Spleen (tissue), 7 donors: ENCODE measurements at regions not wholly inside any gene's neighbourhood (a gene's known extent, or its start where the extent isn't known, plus 50 kb on each side); places are given as distances from the start of the nearest gene placed in this dataset.

Source experiments
- CTCF ChIP-seq, 11 experiments: fragments of 200-600 bp in 7 of 11; fragments of 450-650 bp in 4 of 11; sonication (generic) in 4 of 11; IDR thresholded peaks in 8 of 11; conservative IDR thresholded peaks in 3 of 11; 1 replicate in 7 of 11; 2 replicates in 4 of 11; pipeline versions ENCODE4 v1.4.0 to v1.8.0; 2016 to 2021; ENCODE audit warnings: antibody characterized with exemption in 11 of 11, inconsistent platforms in 4 of 11, mild to moderate bottlenecking in 1 of 11
- POLR2A ChIP-seq, 3 donors: fragments of 450-650 bp; IDR thresholded peaks; one replicate each; pipeline ENCODE4 v1.5.1; 2017; ENCODE audit warnings: antibody characterized with exemption in 3 of 3, mild to moderate bottlenecking in 1 of 3
- POLR2AphosphoS5 ChIP-seq, 3 donors: sonication (generic); formaldehyde crosslinking; IDR thresholded peaks; one replicate each; pipeline ENCODE4 v1.5.1; 2017; ENCODE audit warnings: antibody characterized with exemption in 3 of 3
- donor health status: DM: no; HTN: no; CAD: no; lungs with moderate emphysema.
- donor health status: DM: no; HTN: no; CAD: no.
- donor health status: DM: no; HTN: no; CAD: no.

DNA sequence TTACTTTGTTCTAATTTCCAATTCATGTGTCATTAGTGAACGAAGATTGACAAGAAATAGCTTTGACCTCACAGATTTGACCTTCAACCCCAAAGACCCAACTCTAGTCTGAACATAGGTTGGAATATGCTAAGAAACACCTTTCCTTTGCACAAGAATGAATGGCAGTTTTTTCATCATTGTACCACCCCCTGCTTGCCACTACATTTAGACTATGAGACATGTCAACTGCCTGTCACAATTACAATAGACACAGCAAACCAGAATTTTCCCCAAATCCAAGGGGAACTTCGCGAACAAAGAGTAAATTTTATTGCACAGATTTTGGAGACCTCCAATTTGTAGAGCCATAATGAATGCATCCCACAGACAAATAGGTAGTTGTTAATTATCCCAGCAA, 535.4 kb downstream of the PRKD1 start:
- no peak for TF ChIP-seq CTCF (IDR thresholded peaks at IDR 0.05 in 8 of 11, conservative IDR thresholded peaks at IDR 0.05 in 3 of 11)
- no peak for TF ChIP-seq POLR2A (IDR thresholded peaks at IDR 0.05)
- TF ChIP-seq POLR2AphosphoS5 (IDR thresholded peaks at IDR 0.05): no peak
